Hepatocyte (in vitro differentiated cells): ENCODE measurements at regions not wholly inside any gene's neighbourhood (a gene's known extent, or its start where the extent isn't known, plus 50 kb on each side); places are given as distances from the start of the nearest gene placed in this dataset.

Experiments
- CTCF ChIP-seq: fragments of 200-600 bp; sonication (generic); IDR thresholded peaks from 2 replicates; pipeline ENCODE4 v1.5.1; 2016; ENCODE audit warnings: antibody characterized with exemption, mild to moderate bottlenecking; ENCODE audit not compliant: poor library complexity
- EZH2 ChIP-seq: fragments of 200-600 bp; sonication (generic); IDR thresholded peaks from 2 replicates; pipeline ENCODE4 v1.6.1; 2016; ENCODE audit warnings: antibody characterized with exemption, mild to moderate bottlenecking, borderline replicate concordance

- TF ChIP-seq CTCF (no peak), EZH2 (no peak)
Measured at GRCh38 chr18:51287818-51288508, 90.5 kb upstream of the MEX3C start.
